Keratinocyte (primary cell): ENCODE measurements at regions not wholly inside any gene's neighbourhood (a gene's known extent, or its start where the extent isn't known, plus 50 kb on each side); places are given as distances from the start of the nearest gene placed in this dataset.
"Not testable (repeated sequence)": the region's sequence is repeated elsewhere in the genome, so short reads cannot be mapped to it uniquely, and the experiment has no call there.

Source experiments
- DNase-seq: peaks from one replicate; pipeline ENCODE4 v3.0.0-alpha.2; 2011; ENCODE audit warnings: low read depth, missing footprints, low spot score
- FAIRE-seq: peaks from 2 replicates; lab custom pipeline; 2011; peaks lifted over from hg19 to GRCh38; lab: Jason Lieb, UNC
- H2AFZ ChIP-seq: 2 replicates; pipeline ENCODE4 v1.6.0; 2012; ENCODE audit warnings: low read length, control low read depth, inconsistent platforms; ENCODE audit not compliant: control insufficient read depth
- H3K27ac ChIP-seq: 2 replicates; pipeline ENCODE4 v1.5.1; 2011; ENCODE audit warnings: low read length; ENCODE audit not compliant: control insufficient read depth, insufficient read depth
- H3K27me3 ChIP-seq: 3 replicates; pipeline ENCODE4 v1.6.0; 2011; ENCODE audit warnings: low read length; ENCODE audit not compliant: control insufficient read depth, insufficient read depth; ENCODE audit errors: extremely low read depth
- H3K36me3 ChIP-seq, 2 experiments: 2 replicates in 1 of 2; 3 replicates in 1 of 2; pipeline ENCODE4 v1.5.1; 2011; ENCODE audit warnings: low read length in 2 of 2, mild to moderate bottlenecking in 1 of 2; ENCODE audit not compliant: control insufficient read depth in 2 of 2, insufficient read depth in 2 of 2; ENCODE audit errors: extremely low read depth in 1 of 2
- H3K4me1 ChIP-seq: 3 replicates; pipeline ENCODE4 v1.5.1; 2011; ENCODE audit warnings: low read length; ENCODE audit not compliant: control insufficient read depth, insufficient read depth; ENCODE audit errors: extremely low read depth
- H3K4me2 ChIP-seq: 3 replicates; pipeline ENCODE4 v1.6.0; 2011; ENCODE audit warnings: low read depth, low read length; ENCODE audit not compliant: control insufficient read depth, insufficient read depth; ENCODE audit errors: extremely low read depth
- H3K4me3 ChIP-seq, 3 experiments: fragments of 200-600 bp in 1 of 3; sonication (generic) in 1 of 3; 2 replicates in 2 of 3; 3 replicates in 1 of 3; pipeline ENCODE4 v1.5.1; 2011 to 2016; ENCODE audit warnings: low read length in 3 of 3, mild to moderate bottlenecking in 3 of 3, control low read depth in 2 of 3, inconsistent platforms in 1 of 3, low read depth in 1 of 3, mixed read lengths in 1 of 3, mixed run types in 1 of 3, moderate library complexity in 1 of 3; ENCODE audit not compliant: control insufficient read depth in 2 of 3, insufficient read depth in 2 of 3; ENCODE audit errors: extremely low read depth in 1 of 3
- H3K79me2 ChIP-seq: 2 replicates; pipeline ENCODE4 v1.6.0; 2012; ENCODE audit warnings: low read length; ENCODE audit not compliant: control insufficient read depth, insufficient read depth
- H3K9ac ChIP-seq: 3 replicates; pipeline ENCODE4 v1.6.0; 2011; ENCODE audit warnings: low read length; ENCODE audit not compliant: control insufficient read depth, insufficient read depth; ENCODE audit errors: extremely low read depth
- H3K9me1 ChIP-seq: 3 replicates; pipeline ENCODE4 v1.6.0; 2011; ENCODE audit warnings: low read length; ENCODE audit not compliant: control insufficient read depth, insufficient read depth; ENCODE audit errors: extremely low read depth
- H3K9me3 ChIP-seq: 2 replicates; pipeline ENCODE4 v1.5.1; 2012; ENCODE audit warnings: low read depth, low read length; ENCODE audit not compliant: control insufficient read depth
- H4K20me1 ChIP-seq: 3 replicates; pipeline ENCODE4 v1.6.0; 2011; ENCODE audit warnings: low read length; ENCODE audit not compliant: control insufficient read depth, insufficient read depth; ENCODE audit errors: extremely low read depth
- dilution Hi-C: fragments of 300-500 bp; cut with MboI; formaldehyde crosslinking; loops from one replicate; pipeline ENCODE4 v1.7.0; 2020; ENCODE audit warnings: low sequenced_read_pairs; ENCODE audit not compliant: extremely low pct_ligation_motif_present

DNA sequence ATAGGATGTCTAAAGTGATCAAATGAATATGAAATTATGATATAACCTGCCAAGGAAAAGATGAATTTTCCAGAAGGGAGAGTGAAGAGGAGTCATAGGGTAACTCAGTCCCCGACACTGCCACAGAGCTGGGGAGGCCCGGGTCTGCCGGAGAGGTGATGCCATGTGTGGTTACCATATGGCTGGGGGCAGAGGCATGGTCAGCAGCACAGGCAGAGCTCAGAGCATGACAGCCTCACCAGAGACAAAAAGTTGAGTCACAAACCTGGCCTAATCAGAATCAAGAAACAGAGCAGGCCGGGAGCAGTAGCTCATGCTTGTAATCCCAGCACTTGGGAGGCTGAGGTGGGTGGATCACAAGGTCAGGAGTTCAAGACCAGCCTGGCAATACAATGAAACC, 322.4 kb downstream of the GOLGA6L6 start:
- DNase-seq, H3K27me3 ChIP-seq, H2AFZ ChIP-seq, FAIRE-seq, H3K79me2 ChIP-seq, H3K9me1 ChIP-seq, H3K9me3 ChIP-seq, H3K9ac ChIP-seq, dilution Hi-C loops, H3K4me2 ChIP-seq, H3K36me3 ChIP-seq, H3K4me3 ChIP-seq, H3K4me1 ChIP-seq, H4K20me1 ChIP-seq, H3K27ac ChIP-seq: not testable (repeated sequence)

DNA sequence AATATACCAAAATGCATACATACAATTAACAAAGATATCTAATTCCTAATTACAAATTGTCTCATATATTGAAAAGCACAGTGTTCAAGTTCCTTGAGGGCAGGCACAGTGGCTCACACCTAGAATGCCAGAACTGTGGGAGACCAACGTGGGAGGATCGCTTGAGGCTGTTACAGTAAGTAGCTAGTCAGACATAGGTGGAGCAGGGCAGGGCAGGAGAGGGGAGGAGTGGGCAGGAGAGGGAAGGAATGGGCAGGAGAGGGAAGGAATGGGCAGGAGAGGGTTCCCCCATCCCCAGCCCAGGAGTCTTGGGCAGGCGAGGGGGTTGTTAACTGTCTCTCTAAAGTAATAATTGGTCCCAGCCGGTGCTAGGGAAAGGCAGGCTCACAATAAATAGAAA, 325.9 kb downstream of the GOLGA6L6 start:
- H3K9ac ChIP-seq, H2AFZ ChIP-seq, H3K27me3 ChIP-seq, H4K20me1 ChIP-seq, H3K36me3 ChIP-seq, H3K9me3 ChIP-seq, FAIRE-seq, H3K4me1 ChIP-seq, H3K4me2 ChIP-seq, dilution Hi-C loops, H3K4me3 ChIP-seq, H3K9me1 ChIP-seq, H3K79me2 ChIP-seq, DNase-seq, H3K27ac ChIP-seq: not testable (repeated sequence)

DNA sequence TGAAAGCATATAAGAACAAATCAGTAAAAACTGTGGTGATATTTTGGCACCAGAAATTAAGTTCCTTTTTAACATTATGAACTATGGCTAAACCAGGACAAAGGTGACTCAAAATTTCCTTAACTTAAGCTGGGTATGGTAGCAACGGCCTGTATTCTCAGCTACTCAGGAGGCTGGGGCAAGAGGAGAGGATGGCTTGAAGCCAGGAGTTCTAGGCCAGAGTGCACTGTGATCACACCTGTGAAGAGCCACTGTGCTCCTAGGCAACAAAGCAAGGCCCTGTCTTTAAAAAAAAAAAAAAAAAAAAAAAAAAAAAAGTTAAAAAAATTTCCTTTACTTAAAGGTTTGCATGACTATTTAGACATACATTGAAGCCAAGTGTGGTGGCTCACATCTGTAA, 327.5 kb downstream of the GOLGA6L6 start:
- FAIRE-seq, result not testable (repeated sequence)

DNA sequence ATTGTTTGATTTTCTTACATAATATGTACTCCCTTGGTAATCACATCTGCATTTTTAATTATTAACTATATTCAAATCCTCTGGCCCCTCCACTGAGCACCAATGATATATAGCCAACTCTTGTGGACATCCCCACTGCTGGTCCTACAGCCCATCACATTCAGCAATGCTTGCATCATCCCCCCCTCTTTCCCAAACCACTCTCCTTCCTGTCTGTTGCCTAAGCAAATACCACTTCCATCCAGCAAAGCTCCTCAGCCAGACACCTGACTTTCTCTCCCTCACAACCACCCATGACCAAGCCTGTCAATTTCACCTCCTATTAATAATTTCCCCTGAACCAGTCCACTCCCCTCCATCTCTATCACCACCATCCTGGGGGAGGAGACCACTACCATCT, 330.1 kb downstream of the GOLGA6L6 start:
- H3K4me2 ChIP-seq, dilution Hi-C loops, DNase-seq, H3K79me2 ChIP-seq, H3K36me3 ChIP-seq, H3K9me1 ChIP-seq, H3K4me1 ChIP-seq, H3K27me3 ChIP-seq, H3K9ac ChIP-seq, H3K27ac ChIP-seq, H2AFZ ChIP-seq, FAIRE-seq, H3K9me3 ChIP-seq, H4K20me1 ChIP-seq, H3K4me3 ChIP-seq: not testable (repeated sequence)

More for the DNA sequence above, 327.5 kb downstream of the GOLGA6L6 start:
- H2AFZ ChIP-seq, H3K9ac ChIP-seq, H3K79me2 ChIP-seq, H3K9me3 ChIP-seq, H3K9me1 ChIP-seq, dilution Hi-C loops, H4K20me1 ChIP-seq, H3K36me3 ChIP-seq, H3K4me2 ChIP-seq, DNase-seq, H3K4me3 ChIP-seq, H3K27me3 ChIP-seq, H3K4me1 ChIP-seq, H3K27ac ChIP-seq: not testable (repeated sequence)

DNA sequence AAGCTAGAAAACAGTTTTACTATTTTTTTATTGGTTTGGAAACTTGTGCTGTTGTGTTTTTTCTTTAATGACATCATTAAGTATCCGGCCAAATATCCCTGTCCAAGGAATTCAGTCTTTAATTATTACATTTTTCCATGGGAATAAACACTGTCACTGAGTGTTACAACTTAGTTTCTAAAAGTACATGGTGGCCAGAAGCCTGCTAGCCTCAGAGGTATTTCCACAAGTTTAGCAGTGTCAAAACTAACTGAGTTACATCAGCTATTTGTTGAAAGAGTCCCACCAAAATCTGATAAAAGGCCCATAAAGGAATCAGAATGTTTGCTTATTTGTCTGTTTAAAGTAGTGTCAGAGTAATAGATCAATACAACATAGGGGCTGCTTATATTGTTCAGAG, 331.6 kb downstream of the GOLGA6L6 start:
- H3K4me3 ChIP-seq, H3K9me1 ChIP-seq, H3K36me3 ChIP-seq, H3K4me1 ChIP-seq, H3K4me2 ChIP-seq, H3K79me2 ChIP-seq, H3K27me3 ChIP-seq, dilution Hi-C loops, H4K20me1 ChIP-seq, DNase-seq, H3K27ac ChIP-seq, H3K9me3 ChIP-seq, H2AFZ ChIP-seq, FAIRE-seq, H3K9ac ChIP-seq: not testable (repeated sequence)
